ENCODE measurements at regions not wholly inside any gene's neighbourhood (a gene's known extent, or its start where the extent isn't known, plus 50 kb on each side); places are given as distances from the start of the nearest gene placed in this dataset.

GRCh38 chr5:56286015-56286884 is 53.1 kb upstream of the ANKRD55 start:
- peak; percentile 61 for DNase-seq

- DNase-seq: no peak
Measured at GRCh38 chr5:56282951-56283350, 49.8 kb upstream of the ANKRD55 start.
